ENCODE measurements at regions not wholly inside any gene's neighbourhood (a gene's known extent, or its start where the extent isn't known, plus 50 kb on each side); places are given as distances from the start of the nearest gene placed in this dataset.
A peak's percentile ranks its signal among the peaks of the same experiment; 100 is the strongest.

DNA sequence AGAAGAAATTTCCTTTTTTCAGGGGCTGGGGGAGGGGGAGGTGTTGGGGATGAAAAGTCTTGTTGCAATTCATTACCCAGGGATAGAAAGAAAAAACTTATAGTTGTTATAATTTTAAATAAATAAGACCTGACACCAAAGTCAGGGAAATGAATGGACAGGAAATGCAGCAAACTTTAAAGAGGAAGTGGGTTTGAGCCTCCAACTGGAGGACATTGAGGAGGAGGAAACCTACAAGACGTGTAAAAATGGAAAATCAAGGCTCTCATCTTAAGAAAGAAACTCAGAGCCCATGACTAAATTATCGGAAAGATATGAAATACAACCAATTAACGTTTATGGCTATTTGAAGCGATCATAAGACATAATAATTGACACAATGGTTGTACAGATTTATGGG lies 54.4 kb downstream of the NIBAN1 start:
- ChIA-PET POLR2A (no interaction called here), CTCF (interaction anchor here (0.5 to 0.6 kb wide), 2 partner anchors 19 to 224 kb away, joined by 3 to 4 read pairs; no protein-coding TSS in a partner anchor)
- Histone ChIP-seq H3K9me3 (ENCODE audit: control insufficient read depth, insufficient read depth, low read depth, low read length) (no peaks in the 10 kb centered on the region), H3K27ac (ENCODE audit: extremely low read depth, low read depth, low read length) (no peak overlapping the region), H3K4me3 (ENCODE audit: low read depth, low read length) (no peak overlapping the region), H3K4me1 (ENCODE audit: control insufficient read depth, insufficient read depth, low read length) (no peaks in the 10 kb centered on the region), H3K36me3 (ENCODE audit: control insufficient read depth in 2 of 2, insufficient read depth in 1 of 2, low read length in 2 of 2) (no peaks in the 10 kb centered on the region)
- TF ChIP-seq ZNF510 (tag by site-specific recombination; IDR thresholded peaks at IDR 0.05; ENCODE audit: insufficient replicate concordance): peak; percentile 96
- TF ChIP-seq ZNF561 (tag by site-specific recombination; IDR thresholded peaks at IDR 0.05; ENCODE audit: borderline replicate concordance): no peak
- no peak for TF ChIP-seq ZNF24 (tag by site-specific recombination; IDR thresholded peaks at IDR 0.05)

DNA sequence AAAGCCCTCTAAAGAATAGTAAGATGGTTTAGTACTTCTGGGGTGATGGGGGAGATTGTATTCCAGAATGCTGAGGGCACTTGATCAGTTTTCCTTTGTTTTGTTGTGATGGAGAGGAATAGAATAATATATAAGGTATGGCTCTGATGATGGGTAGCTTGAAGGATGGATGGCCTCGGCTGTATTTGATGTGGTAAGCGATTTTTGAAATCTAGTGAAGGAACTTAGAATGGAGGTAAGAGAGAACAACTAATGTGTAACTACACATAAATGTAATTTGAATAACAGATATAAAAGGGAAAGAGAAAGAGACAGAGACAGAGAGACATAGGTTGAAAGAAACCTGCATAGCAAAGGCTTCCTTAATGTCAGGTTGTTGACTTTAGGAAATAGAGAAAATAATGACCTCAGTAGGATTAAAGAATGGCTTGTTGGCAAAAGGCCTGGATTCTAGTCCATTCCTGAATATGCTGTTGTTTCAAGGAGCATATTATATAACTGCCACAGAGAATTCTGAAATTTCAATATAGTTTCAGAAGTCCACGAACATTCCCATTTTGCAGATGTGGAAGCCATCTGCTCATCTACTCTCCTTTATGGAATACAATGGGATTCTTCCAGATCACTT lies 58.7 kb downstream of the NIBAN1 start:
- no peaks in the 10 kb centered on the region for H3K36me3 ChIP-seq (ENCODE audit: control insufficient read depth in 2 of 2, insufficient read depth in 1 of 2, low read length in 2 of 2)
- ChIA-PET POLR2A (interaction anchor here (0.5 to 0.6 kb wide), 2 partner anchors 11 to 130 kb away, joined by 3 read pairs; partner anchors contain the start of gene RNF2), CTCF (no interaction called here)
- H3K4me3 ChIP-seq (ENCODE audit: low read depth, low read length): no peak overlapping the region
- no peaks in the 10 kb centered on the region for H3K9me3 ChIP-seq (ENCODE audit: control insufficient read depth, insufficient read depth, low read depth, low read length)
- TF ChIP-seq ZBTB1 (tag by site-specific recombination; IDR thresholded peaks at IDR 0.05) (no peak), ZNF624 (tag by site-specific recombination; IDR thresholded peaks at IDR 0.05) (no peak), ZNF19 (tag by site-specific recombination; IDR thresholded peaks at IDR 0.05; ENCODE audit: low read depth) (no peak), RBAK (tag by site-specific recombination; IDR thresholded peaks at IDR 0.05) (no peak), ZXDB (tag by site-specific recombination; IDR thresholded peaks at IDR 0.05) (no peak), ZNF311 (tag by site-specific recombination; IDR thresholded peaks at IDR 0.05; ENCODE audit: borderline replicate concordance) (no peak), GLIS2 (tag by site-specific recombination; IDR thresholded peaks at IDR 0.05) (no peak)
- TF ChIP-seq, protein P1, sequence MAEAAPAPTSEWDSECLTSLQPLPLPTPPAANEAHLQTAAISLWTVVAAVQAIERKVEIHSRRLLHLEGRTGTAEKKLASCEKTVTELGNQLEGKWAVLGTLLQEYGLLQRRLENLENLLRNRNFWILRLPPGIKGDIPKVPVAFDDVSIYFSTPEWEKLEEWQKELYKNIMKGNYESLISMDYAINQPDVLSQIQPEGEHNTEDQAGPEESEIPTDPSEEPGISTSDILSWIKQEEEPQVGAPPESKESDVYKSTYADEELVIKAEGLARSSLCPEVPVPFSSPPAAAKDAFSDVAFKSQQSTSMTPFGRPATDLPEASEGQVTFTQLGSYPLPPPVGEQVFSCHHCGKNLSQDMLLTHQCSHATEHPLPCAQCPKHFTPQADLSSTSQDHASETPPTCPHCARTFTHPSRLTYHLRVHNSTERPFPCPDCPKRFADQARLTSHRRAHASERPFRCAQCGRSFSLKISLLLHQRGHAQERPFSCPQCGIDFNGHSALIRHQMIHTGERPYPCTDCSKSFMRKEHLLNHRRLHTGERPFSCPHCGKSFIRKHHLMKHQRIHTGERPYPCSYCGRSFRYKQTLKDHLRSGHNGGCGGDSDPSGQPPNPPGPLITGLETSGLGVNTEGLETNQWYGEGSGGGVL (tag by site-specific recombination; IDR thresholded peaks at IDR 0.05): no peak
- TF ChIP-seq, protein P2, sequence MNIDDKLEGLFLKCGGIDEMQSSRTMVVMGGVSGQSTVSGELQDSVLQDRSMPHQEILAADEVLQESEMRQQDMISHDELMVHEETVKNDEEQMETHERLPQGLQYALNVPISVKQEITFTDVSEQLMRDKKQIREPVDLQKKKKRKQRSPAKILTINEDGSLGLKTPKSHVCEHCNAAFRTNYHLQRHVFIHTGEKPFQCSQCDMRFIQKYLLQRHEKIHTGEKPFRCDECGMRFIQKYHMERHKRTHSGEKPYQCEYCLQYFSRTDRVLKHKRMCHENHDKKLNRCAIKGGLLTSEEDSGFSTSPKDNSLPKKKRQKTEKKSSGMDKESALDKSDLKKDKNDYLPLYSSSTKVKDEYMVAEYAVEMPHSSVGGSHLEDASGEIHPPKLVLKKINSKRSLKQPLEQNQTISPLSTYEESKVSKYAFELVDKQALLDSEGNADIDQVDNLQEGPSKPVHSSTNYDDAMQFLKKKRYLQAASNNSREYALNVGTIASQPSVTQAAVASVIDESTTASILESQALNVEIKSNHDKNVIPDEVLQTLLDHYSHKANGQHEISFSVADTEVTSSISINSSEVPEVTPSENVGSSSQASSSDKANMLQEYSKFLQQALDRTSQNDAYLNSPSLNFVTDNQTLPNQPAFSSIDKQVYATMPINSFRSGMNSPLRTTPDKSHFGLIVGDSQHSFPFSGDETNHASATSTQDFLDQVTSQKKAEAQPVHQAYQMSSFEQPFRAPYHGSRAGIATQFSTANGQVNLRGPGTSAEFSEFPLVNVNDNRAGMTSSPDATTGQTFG (tag by site-specific recombination; IDR thresholded peaks at IDR 0.05; ENCODE audit: borderline replicate concordance): no peak
- no peak overlapping the region for H3K27ac ChIP-seq (ENCODE audit: extremely low read depth, low read depth, low read length)
- no peaks in the 10 kb centered on the region for H3K4me1 ChIP-seq (ENCODE audit: control insufficient read depth, insufficient read depth, low read length)

DNA sequence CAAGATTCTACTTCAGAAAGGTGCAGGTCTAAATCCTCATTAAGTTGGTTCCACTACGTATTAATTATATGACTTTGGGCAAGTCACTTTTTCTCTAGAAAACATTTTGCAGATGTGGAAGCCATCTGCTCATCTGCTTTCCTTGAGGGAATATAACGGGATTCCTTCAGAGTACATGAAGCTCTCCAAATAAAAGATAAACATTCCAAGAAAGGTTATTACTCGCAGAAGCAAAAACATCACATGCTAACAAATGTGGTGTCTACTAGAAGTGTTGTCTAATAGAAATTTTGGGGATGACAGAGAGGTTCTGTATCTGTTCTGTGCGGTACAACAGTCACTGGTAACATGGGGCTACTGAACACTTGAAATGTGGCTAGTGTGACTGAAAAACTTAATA lies 60.2 kb downstream of the NIBAN1 start:
- H3K27ac ChIP-seq (ENCODE audit: extremely low read depth, low read depth, low read length): no peak overlapping the region
- TF ChIP-seq TRIM28 (IDR thresholded peaks at IDR 0.05; ENCODE audit: borderline replicate concordance, low read length) (no peak), ZNF302 (tag by site-specific recombination; IDR thresholded peaks at IDR 0.05; ENCODE audit: low read depth) (no peak)
- TF ChIP-seq, protein P3, sequence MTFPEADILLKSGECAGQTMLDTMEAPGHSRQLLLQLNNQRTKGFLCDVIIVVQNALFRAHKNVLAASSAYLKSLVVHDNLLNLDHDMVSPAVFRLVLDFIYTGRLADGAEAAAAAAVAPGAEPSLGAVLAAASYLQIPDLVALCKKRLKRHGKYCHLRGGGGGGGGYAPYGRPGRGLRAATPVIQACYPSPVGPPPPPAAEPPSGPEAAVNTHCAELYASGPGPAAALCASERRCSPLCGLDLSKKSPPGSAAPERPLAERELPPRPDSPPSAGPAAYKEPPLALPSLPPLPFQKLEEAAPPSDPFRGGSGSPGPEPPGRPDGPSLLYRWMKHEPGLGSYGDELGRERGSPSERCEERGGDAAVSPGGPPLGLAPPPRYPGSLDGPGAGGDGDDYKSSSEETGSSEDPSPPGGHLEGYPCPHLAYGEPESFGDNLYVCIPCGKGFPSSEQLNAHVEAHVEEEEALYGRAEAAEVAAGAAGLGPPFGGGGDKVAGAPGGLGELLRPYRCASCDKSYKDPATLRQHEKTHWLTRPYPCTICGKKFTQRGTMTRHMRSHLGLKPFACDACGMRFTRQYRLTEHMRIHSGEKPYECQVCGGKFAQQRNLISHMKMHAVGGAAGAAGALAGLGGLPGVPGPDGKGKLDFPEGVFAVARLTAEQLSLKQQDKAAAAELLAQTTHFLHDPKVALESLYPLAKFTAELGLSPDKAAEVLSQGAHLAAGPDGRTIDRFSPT (tag by site-specific recombination; IDR thresholded peaks at IDR 0.05): no peak
- CTCF ChIA-PET: no interaction called here
- H3K4me3 ChIP-seq (ENCODE audit: low read depth, low read length): no peak overlapping the region
- no peaks in the 10 kb centered on the region for H3K9me3 ChIP-seq (ENCODE audit: control insufficient read depth, insufficient read depth, low read depth, low read length)
- H3K36me3 ChIP-seq (ENCODE audit: control insufficient read depth in 2 of 2, insufficient read depth in 1 of 2, low read length in 2 of 2): no peaks in the 10 kb centered on the region
- H3K4me1 ChIP-seq (ENCODE audit: control insufficient read depth, insufficient read depth, low read length): no peaks in the 10 kb centered on the region
- POLR2A ChIA-PET: no interaction called here
